Stimulated activated CD4-positive, alpha-beta T cell treated with anti-CD3 and anti-CD28 coated beads, Interleukin-4, amount 100 ng/mL, for 48 hours (primary cell): ENCODE measurements at regions not wholly inside any gene's neighbourhood (a gene's known extent, or its start where the extent isn't known, plus 50 kb on each side); places are given as distances from the start of the nearest gene placed in this dataset.
"Not testable (repeated sequence)": the region's sequence is repeated elsewhere in the genome, so short reads cannot be mapped to it uniquely, and the experiment has no call there.

Source experiments
- DNase-seq, 2 donors: peaks; one replicate each; pipeline ENCODE4 v3.0.0-alpha.2; 2020; ENCODE audit warnings: low read depth in 2 of 2

DNA sequence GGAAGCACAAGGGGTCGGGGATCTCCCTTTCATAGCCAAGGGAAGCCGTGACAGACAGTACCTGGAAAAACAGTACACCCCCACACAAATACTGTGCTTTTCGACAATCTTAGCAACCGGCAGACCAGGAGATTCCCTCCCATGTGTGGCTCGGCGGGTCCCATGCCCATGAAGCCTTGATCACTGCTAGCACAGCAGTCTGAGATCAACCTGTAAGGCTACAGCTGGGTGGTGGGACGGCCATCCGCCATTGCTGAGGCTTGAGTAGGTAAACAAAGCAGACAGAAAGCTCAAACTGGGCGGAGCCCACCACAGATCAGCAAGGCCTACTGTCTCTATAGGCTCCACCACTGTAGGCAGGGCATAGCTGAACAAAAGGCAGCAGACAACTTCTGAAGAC lies 180.2 kb upstream of the SOX6 start:
- DNase-seq = no peak

DNA sequence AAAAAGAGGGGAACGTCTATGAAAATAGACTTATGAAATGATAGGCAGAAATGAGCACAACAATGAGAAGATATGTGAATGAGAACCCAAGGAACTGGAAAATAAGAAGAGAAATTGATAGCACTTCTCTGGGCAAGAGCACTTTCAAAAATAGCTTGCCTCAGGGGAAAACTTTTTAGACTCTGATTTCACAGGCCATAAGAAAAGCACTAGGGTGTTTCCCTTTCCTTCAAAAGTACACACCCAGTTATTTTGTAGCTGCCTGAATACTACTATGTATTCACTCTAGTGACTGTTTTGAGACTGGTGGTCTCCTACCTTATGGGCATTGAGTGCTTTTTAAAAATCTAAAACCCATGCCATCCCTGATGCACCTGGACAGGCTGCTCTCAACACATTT lies 172.3 kb upstream of the SOX6 start:
- DNase-seq = no peak

DNA sequence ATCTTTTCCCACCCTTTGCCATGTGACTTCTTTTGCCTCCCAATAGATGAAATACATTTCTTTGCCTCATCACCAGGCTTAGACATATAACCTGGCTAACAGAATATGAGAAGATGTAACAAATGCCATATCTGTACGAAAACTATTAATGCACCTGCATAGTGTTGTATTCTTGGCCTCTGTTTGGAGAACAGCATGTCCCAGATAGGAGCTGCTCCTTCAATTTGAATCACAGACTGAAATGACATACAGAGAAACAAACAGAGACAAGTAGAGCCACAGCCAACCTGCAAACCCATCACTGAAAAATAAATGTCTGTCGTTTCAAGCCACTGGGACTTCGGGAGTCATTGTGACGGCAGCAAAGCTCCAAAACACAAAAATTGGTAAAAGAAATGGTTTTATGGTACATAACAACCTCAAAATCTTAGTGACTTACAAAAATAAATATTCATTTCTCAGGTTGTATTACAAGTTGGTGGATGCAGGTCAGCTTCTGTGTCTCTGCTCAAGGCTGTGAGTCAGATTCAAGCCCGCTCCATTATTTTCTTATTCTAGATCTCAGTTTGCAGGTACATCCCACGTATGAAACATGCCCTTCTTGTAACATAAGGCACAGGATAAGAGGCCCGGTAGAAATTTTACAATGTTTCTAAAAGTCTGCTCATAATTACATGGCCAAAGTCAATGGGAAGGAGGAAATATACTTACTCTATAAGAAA lies 171.3 kb upstream of the SOX6 start:
- no peak for DNase-seq

DNA sequence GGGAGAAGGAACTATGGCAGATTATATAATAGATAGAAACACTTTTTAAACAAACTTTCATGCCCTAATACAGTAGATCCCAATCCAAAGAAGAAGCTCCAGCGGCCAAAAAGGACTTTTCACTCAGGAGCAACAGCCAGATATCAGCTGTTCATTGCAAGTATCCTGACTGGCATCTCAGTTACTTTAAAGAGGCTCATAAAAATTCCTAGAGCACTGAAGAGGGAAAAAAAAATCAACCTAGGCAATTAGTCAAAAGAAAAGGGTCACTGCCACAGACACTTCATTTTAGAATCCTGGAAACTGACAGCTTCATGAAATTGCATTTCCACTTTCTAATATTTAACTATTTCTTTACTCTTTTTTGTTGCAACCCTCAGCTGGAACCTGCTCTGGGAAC lies 170.6 kb upstream of the SOX6 start:
- no peak for DNase-seq

DNA sequence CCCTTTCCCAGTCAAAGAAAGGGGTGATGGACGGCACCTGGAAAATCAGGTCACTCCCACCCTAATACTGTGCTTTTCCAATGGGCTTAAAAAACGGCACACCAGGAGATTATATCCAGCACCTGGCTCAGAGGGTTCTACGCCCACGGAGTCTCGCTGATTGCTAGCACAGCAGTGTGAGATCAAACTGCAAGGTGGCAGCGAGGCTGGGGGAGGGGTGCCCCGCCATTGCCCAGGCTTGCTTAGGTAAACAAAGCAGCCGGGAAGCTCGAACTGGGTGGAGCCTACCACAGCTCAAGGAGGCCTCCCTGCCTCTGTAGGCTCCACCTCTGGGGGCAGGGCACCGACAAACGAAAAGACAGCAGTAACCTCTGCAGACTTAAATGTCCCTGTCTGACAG lies 164.4 kb upstream of the SOX6 start:
- not testable (repeated sequence) for DNase-seq

GRCh38 chr11:16512899-16513241 lies 156.5 kb upstream of the SOX6 start:
- DNase-seq = no peak

GRCh38 chr11:16512198-16512898 lies 156.0 kb upstream of the SOX6 start:
- DNase-seq = no peak

DNA sequence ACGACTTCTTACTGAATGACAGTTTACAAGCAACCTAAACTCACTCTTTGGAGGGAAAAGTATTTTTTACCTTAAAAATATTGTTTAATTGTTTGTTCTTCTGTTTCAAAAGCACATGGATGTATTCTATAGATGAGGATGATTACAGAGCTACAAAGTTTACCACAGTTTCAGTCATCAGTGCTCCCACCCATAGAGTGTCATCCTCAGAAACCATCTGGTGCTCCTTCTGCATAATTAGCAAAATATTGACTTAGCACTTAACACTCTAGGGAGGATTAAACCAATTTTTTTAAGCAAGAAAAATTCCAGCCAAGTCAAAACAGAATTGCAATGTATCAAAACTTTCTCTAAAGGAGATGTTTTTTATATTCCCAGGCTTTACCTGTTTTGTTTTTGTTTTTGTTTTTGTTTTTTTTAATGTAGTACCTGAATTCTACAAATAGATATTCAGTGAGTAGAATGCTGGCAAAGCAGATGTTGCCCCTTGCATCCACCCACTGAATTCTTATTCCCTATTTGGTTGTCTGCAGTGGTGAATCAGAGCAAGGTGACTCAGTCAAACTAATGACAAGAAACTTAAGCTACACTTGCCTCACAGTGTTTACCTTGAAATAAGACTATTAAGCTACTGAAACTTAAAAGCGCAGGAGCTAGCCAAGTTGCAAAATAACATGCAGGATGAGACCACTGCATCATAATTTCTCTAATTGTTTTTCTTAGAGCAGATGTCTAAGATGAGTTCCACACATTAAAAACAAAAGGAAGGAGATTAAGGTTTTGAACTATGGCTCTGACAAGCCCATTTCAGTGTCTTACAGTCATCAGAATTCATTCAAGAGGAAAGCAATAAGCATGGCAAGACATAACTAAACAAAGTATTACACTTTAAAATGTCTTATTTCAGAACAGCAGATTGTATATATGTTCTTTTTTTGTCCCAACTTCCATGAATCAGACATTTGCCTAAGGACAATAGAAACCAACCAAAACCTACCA lies 155.1 kb upstream of the SOX6 start:
- no peak for DNase-seq

DNA sequence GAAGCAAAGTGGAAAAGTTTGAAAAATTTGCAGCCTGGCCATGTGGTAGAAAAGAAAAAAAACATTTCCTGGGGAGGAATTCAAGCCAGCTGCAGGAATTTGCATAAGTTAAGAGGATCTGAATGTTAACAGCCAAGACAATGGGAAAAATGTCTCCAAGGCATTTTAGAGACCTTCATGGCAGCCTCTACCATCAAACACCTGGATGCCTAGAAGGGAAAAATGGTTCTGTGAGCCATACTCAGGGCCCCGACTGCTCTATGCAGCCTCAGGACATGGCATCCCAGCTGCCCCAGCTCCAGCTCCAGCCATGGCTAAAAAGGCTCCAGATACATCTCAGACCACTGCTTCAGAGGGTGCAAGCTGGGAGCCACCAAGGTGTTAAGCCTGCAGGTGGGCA lies 149.1 kb upstream of the SOX6 start:
- DNase-seq = no peak

DNA sequence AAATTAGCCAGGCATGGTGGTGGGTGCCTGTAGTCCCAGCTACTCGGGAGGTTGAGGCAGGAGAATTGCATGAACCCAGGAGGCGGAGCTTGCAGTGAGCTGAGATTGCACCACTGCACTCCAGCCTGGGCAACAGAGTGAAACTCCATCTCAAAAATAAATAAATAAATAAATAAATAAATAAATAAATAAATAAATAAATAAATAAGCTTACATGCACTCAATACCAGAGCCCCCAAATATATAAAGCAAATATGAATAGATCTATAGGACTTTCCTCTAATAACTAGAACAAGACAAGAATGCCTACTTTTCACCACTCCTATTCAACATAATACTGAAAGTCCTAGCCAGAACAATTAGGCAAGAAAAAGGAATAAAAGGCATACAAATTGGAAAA lies 147.5 kb upstream of the SOX6 start:
- DNase-seq = not testable (repeated sequence)

DNA sequence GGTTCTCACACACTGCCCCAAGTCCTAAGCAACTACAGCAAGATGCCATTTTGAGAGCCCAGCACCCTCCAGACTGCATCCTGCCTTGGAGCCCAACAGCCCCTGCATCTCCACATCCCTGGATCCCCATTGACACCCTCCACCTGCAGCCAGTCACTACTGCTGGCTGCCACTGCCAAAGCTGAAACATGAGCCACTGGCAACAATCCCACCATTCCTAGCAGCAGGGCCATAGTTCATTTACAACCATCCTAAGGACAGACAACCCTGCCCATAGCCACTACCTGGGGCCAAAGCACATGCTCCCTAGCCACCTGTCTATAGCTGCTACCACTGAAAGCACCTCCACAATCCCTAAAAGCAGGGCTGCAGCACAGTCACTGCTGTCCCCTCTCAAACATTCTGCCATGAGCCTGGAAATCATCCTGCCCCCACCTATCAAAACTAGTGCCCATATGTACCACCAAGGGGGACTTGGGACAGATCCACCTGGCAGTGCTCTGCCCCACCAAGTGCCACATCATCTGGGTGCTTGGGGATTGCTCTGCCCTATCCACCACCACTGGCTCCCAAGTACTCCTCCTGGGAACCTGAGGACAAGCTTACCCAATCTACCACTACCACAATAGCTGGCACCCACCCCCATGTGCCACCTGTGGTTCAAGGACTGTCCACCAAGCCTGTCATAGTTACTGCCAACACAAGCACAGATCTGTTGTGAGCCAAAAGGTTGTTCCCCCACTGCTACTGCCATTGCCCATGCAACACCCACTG lies 138.8 kb upstream of the SOX6 start:
- no peak for DNase-seq

GRCh38 chr11:16484434-16484833 lies 128.1 kb upstream of the SOX6 start:
- no peak for DNase-seq

DNA sequence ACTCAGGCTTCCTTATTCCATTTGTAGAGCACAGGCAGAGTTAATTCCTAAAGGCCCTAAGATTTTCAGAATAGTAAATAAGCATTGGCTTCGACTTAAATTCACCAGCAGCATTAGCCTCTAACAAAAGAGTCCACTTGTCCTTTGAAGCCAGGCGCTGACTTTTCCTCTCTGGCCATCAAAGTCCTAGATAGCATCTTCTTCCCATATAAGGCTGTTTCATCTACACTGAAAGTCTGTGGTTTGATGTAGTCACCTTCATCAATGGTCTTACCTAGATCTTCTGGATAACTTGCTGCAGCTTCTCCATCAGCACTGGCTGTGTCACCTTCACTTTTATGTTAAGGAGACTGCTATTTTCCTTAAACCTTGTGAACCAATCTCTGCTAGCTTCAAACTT lies 118.3 kb upstream of the SOX6 start:
- DNase-seq = no peak

DNA sequence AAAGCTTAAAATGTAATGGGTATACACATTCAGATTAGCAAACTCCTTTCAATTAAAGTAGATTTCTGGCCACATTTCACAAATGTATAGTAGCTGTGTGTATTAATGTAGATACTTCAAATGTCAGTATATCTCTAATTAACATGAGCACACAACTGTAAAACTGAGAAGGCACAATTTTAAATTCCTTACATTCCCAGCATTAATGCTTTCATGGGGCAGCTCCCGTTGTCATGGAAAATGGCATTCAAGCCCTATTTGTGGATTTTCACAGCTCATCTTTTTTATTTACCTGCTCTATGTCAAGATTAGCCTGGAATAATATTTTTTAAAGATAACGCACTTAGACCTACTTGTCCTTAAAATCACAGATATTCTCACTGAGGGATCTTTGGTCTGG lies 113.6 kb upstream of the SOX6 start:
- no peak for DNase-seq

GRCh38 chr11:16468735-16469453 lies 112.5 kb upstream of the SOX6 start:
- DNase-seq = no peak

- DNase-seq = no peak
Observed at GRCh38 chr11:16460508-16460907, 104.2 kb upstream of the SOX6 start.

DNA sequence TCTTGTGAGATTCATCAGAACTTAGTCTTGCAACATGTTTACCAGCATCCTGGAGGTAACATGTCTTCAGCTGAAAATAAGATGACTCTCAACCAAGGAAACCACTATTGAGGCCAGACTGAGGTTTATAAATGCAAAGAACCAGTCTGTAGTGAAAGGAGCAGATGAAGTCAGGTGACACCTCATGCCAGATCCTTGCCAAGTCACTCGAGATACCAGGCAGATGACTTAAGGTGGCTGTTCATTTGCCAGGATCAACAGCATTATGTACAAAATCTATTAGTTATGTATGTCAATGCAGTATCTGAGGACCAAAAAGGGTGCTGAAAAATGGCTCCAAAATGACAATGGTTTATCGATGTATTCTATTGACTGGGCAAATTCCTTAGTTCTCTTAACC lies 100.0 kb upstream of the SOX6 start:
- DNase-seq = no peak

GRCh38 chr11:16454289-16454863 lies 98.0 kb upstream of the SOX6 start:
- no peak for DNase-seq

- DNase-seq = no peak
Observed at GRCh38 chr11:16448123-16448717, 91.9 kb upstream of the SOX6 start.

DNA sequence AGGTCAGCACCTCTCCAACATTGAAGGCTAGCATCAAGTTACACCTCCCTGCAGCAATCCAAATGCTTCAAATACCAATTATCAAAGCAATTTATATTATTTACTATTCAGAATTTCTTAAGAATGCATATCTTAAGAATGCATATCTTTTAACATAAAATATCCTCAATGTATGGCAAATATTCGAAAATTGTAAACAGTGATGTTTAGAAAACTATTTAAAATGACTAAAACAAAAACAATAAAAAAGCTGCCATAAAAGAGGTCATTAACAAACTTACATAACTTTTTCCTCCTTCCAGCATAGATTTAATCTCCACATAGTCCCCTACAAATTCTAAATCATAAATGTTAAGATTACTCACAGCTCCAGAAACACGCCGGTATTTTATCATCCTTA lies 85.1 kb upstream of the SOX6 start:
- DNase-seq = no peak
